ENCODE measurements at regions not wholly inside any gene's neighbourhood (a gene's known extent, or its start where the extent isn't known, plus 50 kb on each side); places are given as distances from the start of the nearest gene placed in this dataset.

- H3K27ac Mint-ChIP-seq: no peak overlapping the region
- Histone ChIP-seq H3K27ac (ENCODE audit: low read length) (no peak overlapping the region), H3K27me3 (ENCODE audit: control insufficient read depth, insufficient read depth, low read length) (no peaks in the 10 kb centered on the region), H3K36me3 (ENCODE audit: control insufficient read depth, insufficient read depth, low read length) (no peaks in the 10 kb centered on the region), H3K4me1 (ENCODE audit: control insufficient read depth, insufficient read depth, low read length) (no peaks in the 10 kb centered on the region), H3K4me3 (ENCODE audit: low read length) (no peak overlapping the region), H3K9me3 (ENCODE audit: control insufficient read depth, insufficient read depth, low read length) (no peaks in the 10 kb centered on the region)
- no peaks in the 10 kb centered on the region for H3K9me3 Mint-ChIP-seq
- ATAC-seq (peak in 1 of 3 donors; percentile 55), DNase-seq (peak in 1 of 2 donors; percentile 56)
- H3K36me3 Mint-ChIP-seq: no peaks in the 10 kb centered on the region
- 67% methylated on average over 16 of the region's 16 CpGs for WGBS (ENCODE audit: insufficient coverage)
- no peak overlapping the region for H3K4me3 Mint-ChIP-seq
- H3K4me1 Mint-ChIP-seq: no peaks in the 10 kb centered on the region
- intact Hi-C loops (cut with micrococcal nuclease): loop anchor here (5.0 kb wide), 1 partner anchor 144 kb away; no protein-coding TSS in a partner anchor
- peak; percentile 33 for TF ChIP-seq CTCF (IDR thresholded peaks at IDR 0.05)
- H3K27me3 Mint-ChIP-seq (ENCODE audit: low read depth in 2 of 2): no peaks in the 10 kb centered on the region
Measured at GRCh38 chrY:12621454-12622081, 79.5 kb upstream of the USP9Y start.

GRCh38 chrY:12623204-12623603 lies 77.8 kb upstream of the USP9Y start:
- H3K9me3 ChIP-seq (ENCODE audit: control insufficient read depth, insufficient read depth, low read length): no peaks in the 10 kb centered on the region
- no peak for DNase-seq
- H3K4me3 ChIP-seq (ENCODE audit: low read length): no peak overlapping the region
- 20% methylated on average over 1 of the region's 1 CpG for WGBS (ENCODE audit: insufficient coverage)
- Mint-ChIP-seq H3K4me3 (no peak overlapping the region), H3K4me1 (no peaks in the 10 kb centered on the region), H3K27me3 (ENCODE audit: low read depth in 2 of 2) (no peaks in the 10 kb centered on the region), H3K36me3 (no peaks in the 10 kb centered on the region), H3K27ac (no peak overlapping the region), H3K9me3 (no peaks in the 10 kb centered on the region)
- H3K27me3 ChIP-seq (ENCODE audit: control insufficient read depth, insufficient read depth, low read length): no peaks in the 10 kb centered on the region
- no peaks in the 10 kb centered on the region for H3K4me1 ChIP-seq (ENCODE audit: control insufficient read depth, insufficient read depth, low read length)
- intact Hi-C loops (cut with micrococcal nuclease): loop anchor here (5.0 kb wide), 1 partner anchor 146 kb away; no protein-coding TSS in a partner anchor
- ATAC-seq: no peak
- no peak for TF ChIP-seq CTCF (IDR thresholded peaks at IDR 0.05)
- H3K36me3 ChIP-seq (ENCODE audit: control insufficient read depth, insufficient read depth, low read length): no peaks in the 10 kb centered on the region
- H3K27ac ChIP-seq (ENCODE audit: low read length): no peak overlapping the region

- no peaks in the 10 kb centered on the region for H3K4me1 ChIP-seq (ENCODE audit: control insufficient read depth, insufficient read depth, low read length)
- no peaks in the 10 kb centered on the region for H3K4me1 Mint-ChIP-seq
- H3K4me3 ChIP-seq (ENCODE audit: low read length): no peak overlapping the region
- no peaks in the 10 kb centered on the region for H3K36me3 ChIP-seq (ENCODE audit: control insufficient read depth, insufficient read depth, low read length)
- 0% methylated on average over 1 of the region's 1 CpG for WGBS (ENCODE audit: insufficient coverage)
- DNase-seq: no peak
- H3K27me3 Mint-ChIP-seq (ENCODE audit: low read depth in 2 of 2): peaks cover 0 to 3% of the 10 kb centered on the region in 2 donors
- TF ChIP-seq CTCF (IDR thresholded peaks at IDR 0.05): no peak
- no peak for ATAC-seq
- intact Hi-C loops (cut with micrococcal nuclease): no loop called here
- no peaks in the 10 kb centered on the region for H3K36me3 Mint-ChIP-seq
- H3K9me3 ChIP-seq (ENCODE audit: control insufficient read depth, insufficient read depth, low read length): no peaks in the 10 kb centered on the region
- no peak overlapping the region for H3K27ac ChIP-seq (ENCODE audit: low read length)
- H3K9me3 Mint-ChIP-seq: no peaks in the 10 kb centered on the region
- no peaks in the 10 kb centered on the region for H3K27me3 ChIP-seq (ENCODE audit: control insufficient read depth, insufficient read depth, low read length)
- H3K27ac Mint-ChIP-seq: no peak overlapping the region
- no peak overlapping the region for H3K4me3 Mint-ChIP-seq
Measured at GRCh38 chrY:12642986-12643385, 58.0 kb upstream of the USP9Y start.

All from natural killer cell (primary cell).